Type B pancreatic cell (in vitro differentiated cells): ENCODE measurements at regions not wholly inside any gene's neighbourhood (a gene's known extent, or its start where the extent isn't known, plus 50 kb on each side); places are given as distances from the start of the nearest gene placed in this dataset.
"Not testable (repeated sequence)": the region's sequence is repeated elsewhere in the genome, so short reads cannot be mapped to it uniquely, and the experiment has no call there.

Source experiments
- DNase-seq: peaks from one replicate; pipeline ENCODE4 v3.0.0; 2021; ENCODE audit warnings: mixed read lengths; ENCODE audit not compliant: unreplicated experiment; ENCODE audit errors: extremely low spot score
- H3K27ac Mint-ChIP-seq: 2 replicates; pipeline ENCODE4 v1.8.0; 2021; ENCODE audit warnings: mild to moderate bottlenecking, mixed read lengths
- H3K27me3 Mint-ChIP-seq: 2 replicates; pipeline ENCODE4 v1.8.0; 2021; ENCODE audit warnings: mixed read lengths
- H3K36me3 Mint-ChIP-seq: 2 replicates; pipeline ENCODE4 v1.8.0; 2021; ENCODE audit warnings: mixed read lengths
- H3K4me1 Mint-ChIP-seq: one replicate; pipeline ENCODE4 v1.8.0; 2021; ENCODE audit warnings: mixed read lengths; ENCODE audit not compliant: unreplicated experiment
- H3K4me3 Mint-ChIP-seq: 2 replicates; pipeline ENCODE4 v1.8.0; 2021; ENCODE audit warnings: mild to moderate bottlenecking, mixed read lengths
- H3K9me3 Mint-ChIP-seq: 2 replicates; pipeline ENCODE4 v1.8.0; 2021; ENCODE audit warnings: mixed read lengths
- CTCF ChIP-seq: fragments of 200-600 bp; sonication (generic); conservative IDR thresholded peaks from 2 replicates; pipeline ENCODE4 v1.5.0; 2021; ENCODE audit warnings: antibody characterized with exemption, mild to moderate bottlenecking

- Mint-ChIP-seq H3K4me1 (no peaks in the 10 kb centered on the region), H3K27ac (no peak overlapping the region), H3K9me3 (no peaks in the 10 kb centered on the region), H3K36me3 (no peaks in the 10 kb centered on the region), H3K27me3 (no peaks in the 10 kb centered on the region), H3K4me3 (no peak overlapping the region)
- DNase-seq: no peak
- TF ChIP-seq CTCF: no peak
These were observed 558.8 kb downstream of the KCNT2 start for GRCh38 chr1:196049407-196049806.

- Mint-ChIP-seq H3K27me3 (no peaks in the 10 kb centered on the region), H3K4me1 (no peaks in the 10 kb centered on the region), H3K36me3 (no peaks in the 10 kb centered on the region), H3K27ac (no peak overlapping the region), H3K4me3 (no peak overlapping the region), H3K9me3 (peaks cover 13% of the 10 kb centered on the region)
- TF ChIP-seq CTCF: no peak
- no peak for DNase-seq
These were observed 565.0 kb downstream of the KCNT2 start for GRCh38 chr1:196043268-196043667.

- Mint-ChIP-seq H3K36me3 (no peaks in the 10 kb centered on the region), H3K27me3 (no peaks in the 10 kb centered on the region), H3K4me3 (no peak overlapping the region), H3K9me3 (peaks cover 6% of the 10 kb centered on the region), H3K27ac (no peak overlapping the region), H3K4me1 (peaks cover 5% of the 10 kb centered on the region)
- no peak for TF ChIP-seq CTCF
- DNase-seq: no peak
These were observed 574.0 kb downstream of the KCNT2 start for GRCh38 chr1:196034080-196034706.

- H3K36me3 Mint-ChIP-seq, H3K9me3 Mint-ChIP-seq, DNase-seq, H3K4me1 Mint-ChIP-seq, H3K27ac Mint-ChIP-seq, H3K4me3 Mint-ChIP-seq, H3K27me3 Mint-ChIP-seq: not testable (repeated sequence)
These were observed 576.9 kb downstream of the KCNT2 start for GRCh38 chr1:196031387-196031786.

GRCh38 chr1:196030455-196030854, 577.8 kb downstream of the KCNT2 start:
- Mint-ChIP-seq H3K4me3 (no peak overlapping the region), H3K27ac (no peak overlapping the region), H3K36me3 (no peaks in the 10 kb centered on the region), H3K9me3 (no peaks in the 10 kb centered on the region), H3K4me1 (peaks cover 5% of the 10 kb centered on the region), H3K27me3 (peaks cover 3% of the 10 kb centered on the region)
- TF ChIP-seq CTCF: no peak
- no peak for DNase-seq

GRCh38 chr1:196029410-196029809, 578.8 kb downstream of the KCNT2 start:
- TF ChIP-seq CTCF: no peak

More at GRCh38 chr1:196029410-196029809, 578.8 kb downstream of the KCNT2 start:
- no peaks in the 10 kb centered on the region for H3K36me3 Mint-ChIP-seq
- no peak overlapping the region for H3K4me3 Mint-ChIP-seq
- no peak overlapping the region for H3K27ac Mint-ChIP-seq
- no peak for DNase-seq
- H3K9me3 Mint-ChIP-seq: no peaks in the 10 kb centered on the region
- H3K4me1 Mint-ChIP-seq: peaks cover 5% of the 10 kb centered on the region
- peaks cover 3% of the 10 kb centered on the region for H3K27me3 Mint-ChIP-seq
